C4-2B (cell line): ENCODE measurements at regions not wholly inside any gene's neighbourhood (a gene's known extent, or its start where the extent isn't known, plus 50 kb on each side); places are given as distances from the start of the nearest gene placed in this dataset.

ENCODE experiments used
- CTCF ChIP-seq: fragments of 450-650 bp; conservative IDR thresholded peaks from 2 replicates; pipeline ENCODE4 v1.5.1; 2017; ENCODE audit warnings: mild to moderate bottlenecking
- ZFX ChIP-seq: fragments of 450-650 bp; IDR thresholded peaks from 2 replicates; pipeline ENCODE4 v1.6.1; 2017

- TF ChIP-seq CTCF (no peak), ZFX (no peak)
These were observed 98.5 kb upstream of the TMPO start for GRCh38 chr12:98416845-98417244.
